ENCODE measurements at regions not wholly inside any gene's neighbourhood (a gene's known extent, or its start where the extent isn't known, plus 50 kb on each side); places are given as distances from the start of the nearest gene placed in this dataset.

- Histone ChIP-seq H3K4me3 (ENCODE audit: low read depth, low read length, poor library complexity, severe bottlenecking) (no peak overlapping the region), H2AFZ (ENCODE audit: low read length) (no peak overlapping the region), H3K9me3 (ENCODE audit: low read length) (no peaks in the 10 kb centered on the region), H3K79me2 (ENCODE audit: insufficient read depth, low read depth, low read length) (no peaks in the 10 kb centered on the region), H4K20me1 (ENCODE audit: insufficient read depth, low read length) (no peaks in the 10 kb centered on the region), H3K4me2 (ENCODE audit: low read length) (no peak overlapping the region), H3K27ac (ENCODE audit: low read depth, low read length, poor library complexity, severe bottlenecking) (no peak overlapping the region), H3K36me3 (ENCODE audit: insufficient read depth, low read length) (no peaks in the 10 kb centered on the region), H3K9me2 (ENCODE audit: insufficient read depth, low read length) (no peaks in the 10 kb centered on the region), H3K4me1 (ENCODE audit: insufficient read depth, low read length, poor library complexity, severe bottlenecking) (no peaks in the 10 kb centered on the region)
- CTCF ChIA-PET (ENCODE audit: unreplicated experiment), result no interaction called here
- TF ChIP-seq EZH2phosphoT487 (IDR thresholded peaks at IDR 0.05; ENCODE audit: borderline replicate concordance, low read depth, low read length) (no peak), CTCF (conservative IDR thresholded peaks at IDR 0.05; ENCODE audit: low read length) (no peak)
- POLR2A ChIA-PET, result interaction anchor here (0.6 to 1.0 kb wide), 3 partner anchors 9 to 420 kb away, joined by 3 to 5 read pairs (median 3); no protein-coding TSS in a partner anchor
- DNase-seq (ENCODE audit: low spot score), result no peak
- no TSS peak for BruUV-seq (replicated peaks)
- intact Hi-C loops (cut with micrococcal nuclease; ENCODE audit: unreplicated experiment), result no loop called here
Observed at GRCh38 chr2:12910431-12910830, 193.7 kb downstream of the TRIB2 start.

GRCh38 chr2:12915787-12916186 lies 199.1 kb downstream of the TRIB2 start:
- no TSS peak for BruUV-seq (replicated peaks)
- no peak for TF ChIP-seq CTCF (conservative IDR thresholded peaks at IDR 0.05; ENCODE audit: low read length)
- TF ChIP-seq EZH2phosphoT487 (IDR thresholded peaks at IDR 0.05; ENCODE audit: borderline replicate concordance, low read depth, low read length), result no peak
- no peaks in the 10 kb centered on the region for H3K9me2 ChIP-seq (ENCODE audit: insufficient read depth, low read length)
- no peaks in the 10 kb centered on the region for H4K20me1 ChIP-seq (ENCODE audit: insufficient read depth, low read length)
- H3K4me2 ChIP-seq (ENCODE audit: low read length), result no peak overlapping the region
- ChIA-PET POLR2A (no interaction called here), CTCF (ENCODE audit: unreplicated experiment) (no interaction called here)
- DNase-seq (ENCODE audit: low spot score), result no peak
- no peak overlapping the region for H3K27ac ChIP-seq (ENCODE audit: low read depth, low read length, poor library complexity, severe bottlenecking)
- no peak overlapping the region for H3K4me3 ChIP-seq (ENCODE audit: low read depth, low read length, poor library complexity, severe bottlenecking)
- H3K36me3 ChIP-seq (ENCODE audit: insufficient read depth, low read length), result no peaks in the 10 kb centered on the region
- intact Hi-C loops (cut with micrococcal nuclease; ENCODE audit: unreplicated experiment), result no loop called here
- no peak overlapping the region for H2AFZ ChIP-seq (ENCODE audit: low read length)
- H3K79me2 ChIP-seq (ENCODE audit: insufficient read depth, low read depth, low read length), result no peaks in the 10 kb centered on the region
- H3K9me3 ChIP-seq (ENCODE audit: low read length), result no peaks in the 10 kb centered on the region
- no peaks in the 10 kb centered on the region for H3K4me1 ChIP-seq (ENCODE audit: insufficient read depth, low read length, poor library complexity, severe bottlenecking)

- Histone ChIP-seq H2AFZ (ENCODE audit: low read length) (no peak overlapping the region), H3K4me3 (ENCODE audit: low read depth, low read length, poor library complexity, severe bottlenecking) (no peak overlapping the region), H3K9me3 (ENCODE audit: low read length) (no peaks in the 10 kb centered on the region), H3K36me3 (ENCODE audit: insufficient read depth, low read length) (no peaks in the 10 kb centered on the region), H3K4me1 (ENCODE audit: insufficient read depth, low read length, poor library complexity, severe bottlenecking) (no peaks in the 10 kb centered on the region), H3K4me2 (ENCODE audit: low read length) (no peak overlapping the region), H3K79me2 (ENCODE audit: insufficient read depth, low read depth, low read length) (no peaks in the 10 kb centered on the region), H3K9me2 (ENCODE audit: insufficient read depth, low read length) (no peaks in the 10 kb centered on the region), H4K20me1 (ENCODE audit: insufficient read depth, low read length) (no peaks in the 10 kb centered on the region), H3K27ac (ENCODE audit: low read depth, low read length, poor library complexity, severe bottlenecking) (no peak overlapping the region)
- CTCF ChIA-PET (ENCODE audit: unreplicated experiment), result no interaction called here
- DNase-seq (ENCODE audit: low spot score), result no peak
- POLR2A ChIA-PET, result interaction anchor here (0.7 to 1.2 kb wide), 2 partner anchors 11 to 85 kb away, joined by 3 to 4 read pairs; no protein-coding TSS in a partner anchor
- no peak for TF ChIP-seq EZH2phosphoT487 (IDR thresholded peaks at IDR 0.05; ENCODE audit: borderline replicate concordance, low read depth, low read length)
- no peak for TF ChIP-seq CTCF (conservative IDR thresholded peaks at IDR 0.05; ENCODE audit: low read length)
- no TSS peak for BruUV-seq (replicated peaks)
- intact Hi-C loops (cut with micrococcal nuclease; ENCODE audit: unreplicated experiment), result no loop called here
Observed at GRCh38 chr2:12918138-12918834, 201.6 kb downstream of the TRIB2 start.
